PFSK-1 (cell line): ENCODE measurements at regions not wholly inside any gene's neighbourhood (a gene's known extent, or its start where the extent isn't known, plus 50 kb on each side); places are given as distances from the start of the nearest gene placed in this dataset.

Source experiments
- FOXP2 ChIP-seq: optimal IDR thresholded peaks from 2 replicates; pipeline ENCODE3; 2011; ENCODE audit warnings: borderline replicate concordance, control low read depth, inconsistent platforms; ENCODE audit not compliant: insufficient read depth; ENCODE audit errors: extremely low read length, extremely low read depth
- POLR2AphosphoS5 ChIP-seq: IDR thresholded peaks from 2 replicates; pipeline ENCODE4 v1.6.1; 2012; ENCODE audit warnings: low read depth, mild to moderate bottlenecking, control low read depth, low read length, moderate library complexity
- SIN3A ChIP-seq: IDR thresholded peaks from 2 replicates; pipeline ENCODE4 v1.6.1; 2012; ENCODE audit warnings: mild to moderate bottlenecking, low read length, moderate library complexity, borderline replicate concordance; ENCODE audit not compliant: insufficient read depth
- TAF1 ChIP-seq: IDR thresholded peaks from 2 replicates; pipeline ENCODE4 v1.6.1; 2012; ENCODE audit warnings: low read length, control low read depth, borderline replicate concordance; ENCODE audit not compliant: insufficient read depth
- TF ChIP-seq, protein P1 (sequence below), 2 experiments: IDR thresholded peaks; 2 replicates each; pipeline versions ENCODE4 v1.6.1 to v1.8.0; 2011 to 2012; ENCODE audit warnings: low read depth in 2 of 2, low read length in 2 of 2, control low read depth in 1 of 2, inconsistent platforms in 1 of 2, mild to moderate bottlenecking in 1 of 2, moderate library complexity in 1 of 2; ENCODE audit not compliant: insufficient read depth in 1 of 2

- no peak for TF ChIP-seq TAF1
- no peak for TF ChIP-seq FOXP2
- TF ChIP-seq SIN3A: no peak
- no peak for TF ChIP-seq POLR2AphosphoS5
- TF ChIP-seq, protein P1, sequence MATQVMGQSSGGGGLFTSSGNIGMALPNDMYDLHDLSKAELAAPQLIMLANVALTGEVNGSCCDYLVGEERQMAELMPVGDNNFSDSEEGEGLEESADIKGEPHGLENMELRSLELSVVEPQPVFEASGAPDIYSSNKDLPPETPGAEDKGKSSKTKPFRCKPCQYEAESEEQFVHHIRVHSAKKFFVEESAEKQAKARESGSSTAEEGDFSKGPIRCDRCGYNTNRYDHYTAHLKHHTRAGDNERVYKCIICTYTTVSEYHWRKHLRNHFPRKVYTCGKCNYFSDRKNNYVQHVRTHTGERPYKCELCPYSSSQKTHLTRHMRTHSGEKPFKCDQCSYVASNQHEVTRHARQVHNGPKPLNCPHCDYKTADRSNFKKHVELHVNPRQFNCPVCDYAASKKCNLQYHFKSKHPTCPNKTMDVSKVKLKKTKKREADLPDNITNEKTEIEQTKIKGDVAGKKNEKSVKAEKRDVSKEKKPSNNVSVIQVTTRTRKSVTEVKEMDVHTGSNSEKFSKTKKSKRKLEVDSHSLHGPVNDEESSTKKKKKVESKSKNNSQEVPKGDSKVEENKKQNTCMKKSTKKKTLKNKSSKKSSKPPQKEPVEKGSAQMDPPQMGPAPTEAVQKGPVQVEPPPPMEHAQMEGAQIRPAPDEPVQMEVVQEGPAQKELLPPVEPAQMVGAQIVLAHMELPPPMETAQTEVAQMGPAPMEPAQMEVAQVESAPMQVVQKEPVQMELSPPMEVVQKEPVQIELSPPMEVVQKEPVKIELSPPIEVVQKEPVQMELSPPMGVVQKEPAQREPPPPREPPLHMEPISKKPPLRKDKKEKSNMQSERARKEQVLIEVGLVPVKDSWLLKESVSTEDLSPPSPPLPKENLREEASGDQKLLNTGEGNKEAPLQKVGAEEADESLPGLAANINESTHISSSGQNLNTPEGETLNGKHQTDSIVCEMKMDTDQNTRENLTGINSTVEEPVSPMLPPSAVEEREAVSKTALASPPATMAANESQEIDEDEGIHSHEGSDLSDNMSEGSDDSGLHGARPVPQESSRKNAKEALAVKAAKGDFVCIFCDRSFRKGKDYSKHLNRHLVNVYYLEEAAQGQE (IDR thresholded peaks at IDR 0.05; ENCODE audit: insufficient read depth in 1 of 2, low read depth in 2 of 2, low read length in 2 of 2): no peak
Observed at GRCh38 chr2:139949242-139949972, 1169.2 kb upstream of the NXPH2 start.

GRCh38 chr2:139946690-139947089, 1166.5 kb upstream of the NXPH2 start:
- TF ChIP-seq FOXP2 (no peak), TAF1 (no peak), SIN3A (no peak), POLR2AphosphoS5 (no peak)
- TF ChIP-seq, protein P1 (IDR thresholded peaks at IDR 0.05; ENCODE audit: insufficient read depth in 1 of 2, low read depth in 2 of 2, low read length in 2 of 2): no peak

DNA sequence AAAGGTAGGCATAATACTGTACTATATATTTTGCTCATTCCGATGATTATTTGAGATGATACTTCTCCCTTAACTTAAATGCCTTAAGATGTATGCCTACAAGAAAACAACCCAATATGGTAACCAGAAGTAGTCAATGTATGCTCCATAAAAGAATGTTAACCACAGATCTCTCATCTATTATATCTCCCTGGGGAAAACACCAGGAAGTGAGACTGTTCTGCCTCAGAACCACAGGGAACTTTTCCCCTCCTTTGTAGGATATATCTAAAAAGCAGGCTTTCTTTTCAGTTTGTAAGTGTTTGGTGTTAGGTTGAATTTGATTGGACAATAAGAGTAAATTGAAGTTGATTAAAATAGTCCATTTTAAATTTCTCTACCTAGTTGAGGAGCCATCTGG, 1160.5 kb upstream of the NXPH2 start:
- TF ChIP-seq POLR2AphosphoS5 (no peak), SIN3A (no peak), FOXP2 (no peak), TAF1 (no peak)
- TF ChIP-seq, protein P1 (IDR thresholded peaks at IDR 0.05; ENCODE audit: insufficient read depth in 1 of 2, low read depth in 2 of 2, low read length in 2 of 2): no peak

GRCh38 chr2:139925903-139926302, 1145.7 kb upstream of the NXPH2 start:
- TF ChIP-seq, protein P1 (IDR thresholded peaks at IDR 0.05; ENCODE audit: insufficient read depth in 1 of 2, low read depth in 2 of 2, low read length in 2 of 2): no peak
- no peak for TF ChIP-seq SIN3A
- TF ChIP-seq TAF1: no peak
- no peak for TF ChIP-seq POLR2AphosphoS5
- TF ChIP-seq FOXP2: no peak

DNA sequence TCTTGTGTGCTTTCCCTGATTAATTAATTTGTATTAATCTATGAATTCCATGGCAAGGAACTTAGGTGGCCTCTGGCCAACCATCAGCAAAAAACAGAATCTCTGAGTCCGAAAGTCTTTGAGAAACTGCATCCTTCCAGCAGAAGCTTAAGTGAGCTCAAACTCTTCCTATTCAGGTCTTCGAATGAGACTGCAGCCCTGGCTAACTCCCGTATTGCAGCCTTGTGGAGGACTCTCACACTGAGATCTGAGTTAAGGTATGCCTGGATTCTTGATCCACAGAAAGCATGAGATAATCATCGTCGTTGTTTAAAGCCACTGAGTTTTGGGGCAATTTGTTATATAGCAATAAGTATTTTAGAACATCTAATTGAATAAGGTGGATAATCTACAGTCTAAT, 1143.9 kb upstream of the NXPH2 start:
- TF ChIP-seq SIN3A: no peak
- TF ChIP-seq, protein P1 (IDR thresholded peaks at IDR 0.05; ENCODE audit: insufficient read depth in 1 of 2, low read depth in 2 of 2, low read length in 2 of 2): no peak
- no peak for TF ChIP-seq FOXP2
- no peak for TF ChIP-seq TAF1
- TF ChIP-seq POLR2AphosphoS5: no peak
